ENCODE measurements at regions not wholly inside any gene's neighbourhood (a gene's known extent, or its start where the extent isn't known, plus 50 kb on each side); places are given as distances from the start of the nearest gene placed in this dataset.
"Not testable (repeated sequence)": the region's sequence is repeated elsewhere in the genome, so short reads cannot be mapped to it uniquely, and the experiment has no call there.

- no peak for DNase-seq
These were observed 1165.2 kb downstream of the TBL1XR1 start for GRCh38 chr3:176032043-176032442.

- not testable (repeated sequence) for DNase-seq
These were observed 1157.1 kb downstream of the NAALADL2 start for GRCh38 chr3:176016203-176016602.

- not testable (repeated sequence) for DNase-seq
These were observed 1156.1 kb downstream of the NAALADL2 start for GRCh38 chr3:176015228-176015627.

GRCh38 chr3:176009256-176009655, 1150.1 kb downstream of the NAALADL2 start:
- no peak for DNase-seq

- no peak for DNase-seq
These were observed 1146.4 kb downstream of the NAALADL2 start for GRCh38 chr3:176005564-176005963.

- no peak for DNase-seq
These were observed 1130.0 kb downstream of the NAALADL2 start for GRCh38 chr3:175989161-175989560.

GRCh38 chr3:175988401-175988800, 1129.3 kb downstream of the NAALADL2 start:
- no peak for DNase-seq

GRCh38 chr3:175985781-175986180, 1126.6 kb downstream of the NAALADL2 start:
- no peak for DNase-seq

- no peak for DNase-seq
These were observed 1124.2 kb downstream of the NAALADL2 start for GRCh38 chr3:175983379-175983778.

- DNase-seq, result no peak
These were observed 1121.5 kb downstream of the NAALADL2 start for GRCh38 chr3:175980486-175981090.

- no peak for DNase-seq
These were observed 1119.0 kb downstream of the NAALADL2 start for GRCh38 chr3:175977968-175978752.

- no peak for DNase-seq
These were observed 1110.3 kb downstream of the NAALADL2 start for GRCh38 chr3:175969456-175969855.

- DNase-seq, result no peak
These were observed 1105.9 kb downstream of the NAALADL2 start for GRCh38 chr3:175965036-175965435.

- DNase-seq, result no peak
These were observed 1098.3 kb downstream of the NAALADL2 start for GRCh38 chr3:175957427-175957826.

- no peak for DNase-seq
These were observed 1097.8 kb downstream of the NAALADL2 start for GRCh38 chr3:175956964-175957363.

GRCh38 chr3:175951047-175951694, 1092.0 kb downstream of the NAALADL2 start:
- DNase-seq, result no peak

GRCh38 chr3:175948041-175948440, 1088.9 kb downstream of the NAALADL2 start:
- no peak for DNase-seq

- no peak for DNase-seq
These were observed 1082.2 kb downstream of the NAALADL2 start for GRCh38 chr3:175941352-175941751.

- DNase-seq, result no peak
These were observed 1081.7 kb downstream of the NAALADL2 start for GRCh38 chr3:175940881-175941280.

GRCh38 chr3:175940243-175940642, 1081.1 kb downstream of the NAALADL2 start:
- DNase-seq, result no peak

GRCh38 chr3:175937367-175937766, 1078.2 kb downstream of the NAALADL2 start:
- DNase-seq, result not testable (repeated sequence)

- DNase-seq, result no peak
These were observed 1073.5 kb downstream of the NAALADL2 start for GRCh38 chr3:175932586-175932985.

- DNase-seq, result no peak
These were observed 1060.0 kb downstream of the NAALADL2 start for GRCh38 chr3:175919133-175919532.
